SJCRH30 (cell line): ENCODE measurements at regions not wholly inside any gene's neighbourhood (a gene's known extent, or its start where the extent isn't known, plus 50 kb on each side); places are given as distances from the start of the nearest gene placed in this dataset.
"Not testable (repeated sequence)": the region's sequence is repeated elsewhere in the genome, so short reads cannot be mapped to it uniquely, and the experiment has no call there.

Experiments
- DNase-seq, 2 experiments: peaks; one replicate each; pipeline ENCODE4 v3.0.0-alpha.2; 2015 to 2020
- H3K27ac ChIP-seq: fragments of 250-450 bp; sonication (Bioruptor Pico); 2 replicates; pipeline ENCODE4 v1.5.1; 2020; ENCODE audit warnings: mild to moderate bottlenecking, moderate library complexity
- H3K27me3 ChIP-seq: fragments of 250-450 bp; sonication (Bioruptor Pico); 2 replicates; pipeline ENCODE4 v1.5.1; 2020; ENCODE audit warnings: mild to moderate bottlenecking, moderate library complexity
- H3K36me3 ChIP-seq: fragments of 250-450 bp; sonication (Bioruptor Pico); 2 replicates; pipeline ENCODE4 v1.5.1; 2020; ENCODE audit warnings: mild to moderate bottlenecking, moderate library complexity
- H3K4me1 ChIP-seq: fragments of 250-450 bp; sonication (Bioruptor Pico); 2 replicates; pipeline ENCODE4 v1.5.1; 2020; ENCODE audit warnings: mild to moderate bottlenecking, moderate library complexity
- H3K4me3 ChIP-seq: fragments of 250-450 bp; sonication (Bioruptor Pico); 2 replicates; pipeline ENCODE4 v1.5.1; 2020; ENCODE audit warnings: mild to moderate bottlenecking, moderate library complexity
- H3K9me3 ChIP-seq: fragments of 250-450 bp; sonication (Bioruptor Pico); replicated peaks from 2 replicates; pipeline ENCODE4 v1.5.1; 2020; ENCODE audit warnings: mild to moderate bottlenecking, moderate library complexity

- DNase-seq, H3K36me3 ChIP-seq, H3K9me3 ChIP-seq, H3K27ac ChIP-seq, H3K4me3 ChIP-seq, H3K27me3 ChIP-seq: not testable (repeated sequence)
- H3K4me1 ChIP-seq, result peaks cover 10% of the 10 kb centered on the region
These were observed 350.3 kb downstream of the ANAPC1 start for GRCh38 chr2:111533557-111534247.

GRCh38 chr2:111534910-111535352, 349.1 kb downstream of the ANAPC1 start:
- Histone ChIP-seq H3K9me3 (no peaks in the 10 kb centered on the region), H3K4me3 (no peak overlapping the region), H3K36me3 (no peaks in the 10 kb centered on the region), H3K27me3 (no peaks in the 10 kb centered on the region), H3K27ac (no peak overlapping the region), H3K4me1 (peaks cover 10% of the 10 kb centered on the region)
- peak in 1 of 2 experiments; percentile 32 for DNase-seq

- Histone ChIP-seq H3K4me3 (no peak overlapping the region), H3K4me1 (peaks cover 10% of the 10 kb centered on the region), H3K36me3 (no peaks in the 10 kb centered on the region), H3K9me3 (no peaks in the 10 kb centered on the region), H3K27ac (no peak overlapping the region), H3K27me3 (no peaks in the 10 kb centered on the region)
- no peak for DNase-seq
These were observed 348.6 kb downstream of the ANAPC1 start for GRCh38 chr2:111535404-111535803.

- Histone ChIP-seq H3K9me3 (no peaks in the 10 kb centered on the region), H3K27ac (no peak overlapping the region), H3K36me3 (no peaks in the 10 kb centered on the region), H3K27me3 (no peaks in the 10 kb centered on the region), H3K4me3 (no peak overlapping the region), H3K4me1 (peaks cover 10% of the 10 kb centered on the region)
- DNase-seq, result no peak
These were observed 346.8 kb downstream of the ANAPC1 start for GRCh38 chr2:111537078-111537655.

GRCh38 chr2:111539991-111540390, 344.0 kb downstream of the ANAPC1 start:
- not testable (repeated sequence) for DNase-seq, H3K36me3 ChIP-seq, H3K27ac ChIP-seq, H3K9me3 ChIP-seq, H3K4me1 ChIP-seq, H3K4me3 ChIP-seq, H3K27me3 ChIP-seq

GRCh38 chr2:111542120-111542774, 341.7 kb downstream of the ANAPC1 start:
- not testable (repeated sequence) for H3K4me3 ChIP-seq, H3K27ac ChIP-seq, H3K9me3 ChIP-seq, H3K36me3 ChIP-seq, H3K27me3 ChIP-seq, DNase-seq, H3K4me1 ChIP-seq

GRCh38 chr2:111544006-111544405, 340.0 kb downstream of the ANAPC1 start:
- not testable (repeated sequence) for DNase-seq, H3K27ac ChIP-seq, H3K36me3 ChIP-seq, H3K9me3 ChIP-seq, H3K4me3 ChIP-seq, H3K4me1 ChIP-seq, H3K27me3 ChIP-seq

GRCh38 chr2:111545723-111546431, 338.1 kb downstream of the ANAPC1 start:
- not testable (repeated sequence) for H3K9me3 ChIP-seq, H3K36me3 ChIP-seq, H3K27ac ChIP-seq, H3K4me1 ChIP-seq, H3K27me3 ChIP-seq, H3K4me3 ChIP-seq, DNase-seq

GRCh38 chr2:111546578-111546977, 337.4 kb downstream of the ANAPC1 start:
- H3K27ac ChIP-seq, H3K36me3 ChIP-seq, H3K4me3 ChIP-seq, DNase-seq, H3K4me1 ChIP-seq, H3K9me3 ChIP-seq, H3K27me3 ChIP-seq: not testable (repeated sequence)

GRCh38 chr2:111549174-111549573, 334.8 kb downstream of the ANAPC1 start:
- H3K9me3 ChIP-seq, H3K27me3 ChIP-seq, H3K4me3 ChIP-seq, H3K4me1 ChIP-seq, H3K27ac ChIP-seq, H3K36me3 ChIP-seq, DNase-seq: not testable (repeated sequence)

GRCh38 chr2:111551428-111551827, 332.6 kb downstream of the ANAPC1 start:
- H3K36me3 ChIP-seq, DNase-seq, H3K9me3 ChIP-seq, H3K27ac ChIP-seq, H3K27me3 ChIP-seq, H3K4me3 ChIP-seq, H3K4me1 ChIP-seq: not testable (repeated sequence)

- H3K4me3 ChIP-seq, H3K9me3 ChIP-seq, DNase-seq, H3K27ac ChIP-seq, H3K36me3 ChIP-seq, H3K4me1 ChIP-seq, H3K27me3 ChIP-seq: not testable (repeated sequence)
These were observed 331.4 kb downstream of the ANAPC1 start for GRCh38 chr2:111552625-111553024.

GRCh38 chr2:111559301-111559700, 324.7 kb downstream of the ANAPC1 start:
- not testable (repeated sequence) for H3K36me3 ChIP-seq, H3K9me3 ChIP-seq, H3K4me3 ChIP-seq, H3K4me1 ChIP-seq, H3K27ac ChIP-seq, DNase-seq, H3K27me3 ChIP-seq

GRCh38 chr2:111559814-111560213, 324.2 kb downstream of the ANAPC1 start:
- H3K36me3 ChIP-seq, H3K4me1 ChIP-seq, H3K27ac ChIP-seq, H3K9me3 ChIP-seq, H3K27me3 ChIP-seq, DNase-seq, H3K4me3 ChIP-seq: not testable (repeated sequence)

- not testable (repeated sequence) for DNase-seq, H3K36me3 ChIP-seq, H3K4me1 ChIP-seq, H3K9me3 ChIP-seq, H3K27ac ChIP-seq, H3K4me3 ChIP-seq, H3K27me3 ChIP-seq
These were observed 317.9 kb downstream of the ANAPC1 start for GRCh38 chr2:111566068-111566467.
